Esophagus muscularis mucosa (tissue), 4 donors: ENCODE measurements at regions not wholly inside any gene's neighbourhood (a gene's known extent, or its start where the extent isn't known, plus 50 kb on each side); places are given as distances from the start of the nearest gene placed in this dataset.
A peak's percentile ranks its signal among the peaks of the same experiment; 100 is the strongest.
"Not testable (repeated sequence)": the region's sequence is repeated elsewhere in the genome, so short reads cannot be mapped to it uniquely, and the experiment has no call there.

Source experiments
- DNase-seq: peaks from one replicate; pipeline ENCODE4 v3.0.0-alpha.2; 2017; ENCODE audit errors: extremely low spot score
- H3K27ac ChIP-seq, 4 donors: fragments of 200-600 bp; sonication (generic); replicated peaks in 1 of 4; 1 replicate in 3 of 4; 2 replicates in 1 of 4; pipeline ENCODE4 v1.5.1; 2016 to 2019; ENCODE audit warnings: mild to moderate bottlenecking in 1 of 4
- H3K27me3 ChIP-seq, 4 donors: fragments of 200-600 bp; sonication (generic); one replicate each; pipeline versions ENCODE4 v1.5.1 to v1.6.0; 2016 to 2019
- H3K36me3 ChIP-seq, 4 donors: fragments of 200-600 bp; sonication (generic); one replicate each; pipeline ENCODE4 v1.5.1; 2016 to 2019
- H3K4me1 ChIP-seq, 4 donors: fragments of 200-600 bp; sonication (generic); one replicate each; pipeline ENCODE4 v1.5.1; 2016 to 2019
- H3K4me3 ChIP-seq, 4 donors: fragments of 200-600 bp; sonication (generic); 1 replicate in 2 of 4; 2 replicates in 2 of 4; pipeline ENCODE4 v1.5.1; 2016 to 2019; ENCODE audit warnings: mild to moderate bottlenecking in 4 of 4, moderate library complexity in 1 of 4
- H3K9me3 ChIP-seq, 4 donors: fragments of 200-600 bp; sonication (generic); 1 replicate in 3 of 4; 2 replicates in 1 of 4; pipeline ENCODE4 v1.5.1; 2016 to 2019
- CTCF ChIP-seq, 3 experiments: fragments of 200-600 bp in 2 of 3; fragments of 450-650 bp in 1 of 3; sonication (generic) in 2 of 3; IDR thresholded peaks; one replicate each; pipeline ENCODE4 v1.5.1; 2017 to 2019; ENCODE audit warnings: antibody characterized with exemption in 3 of 3, mild to moderate bottlenecking in 2 of 3, moderate library complexity in 1 of 3
- EP300 ChIP-seq: sonication (generic); formaldehyde crosslinking; IDR thresholded peaks from one replicate; pipeline ENCODE4 v1.6.1; 2017; ENCODE audit warnings: antibody characterized with exemption
- POLR2A ChIP-seq: fragments of 450-650 bp; IDR thresholded peaks from one replicate; pipeline ENCODE4 v1.6.1; 2017; ENCODE audit warnings: antibody characterized with exemption, moderate library complexity, mild to moderate bottlenecking, low read depth
- POLR2AphosphoS5 ChIP-seq, 2 donors: sonication (generic); formaldehyde crosslinking; IDR thresholded peaks; one replicate each; pipeline ENCODE4 v1.6.1; 2017; ENCODE audit warnings: antibody characterized with exemption in 2 of 2
- WGBS: methylation state at CpG from one replicate; pipeline ENCODE4 v1.1.5; 2018; 5-methylcytosine and 5-hydroxymethylcytosine counted together
- intact Hi-C: fragments of 100-400 bp; cut with DNase I; formaldehyde crosslinking; loops from one replicate; pipeline ENCODE4 v1.15.1; 2023

GRCh38 chr1:168405906-168406549 lies 125.4 kb downstream of the TBX19 start:
- no peaks in the 10 kb centered on the region for H3K36me3 ChIP-seq
- DNase-seq: peak; percentile 50
- intact Hi-C loops: no loop called here
- TF ChIP-seq EP300: no peak
- no peak for TF ChIP-seq POLR2AphosphoS5 (IDR thresholded peaks at IDR 0.05)
- TF ChIP-seq POLR2A: no peak
- no peak for TF ChIP-seq CTCF (IDR thresholded peaks at IDR 0.05)
- WGBS: 77% methylated on average over 3 of the region's 3 CpGs
- no peak overlapping the region for H3K4me3 ChIP-seq
- no peak overlapping the region for H3K27ac ChIP-seq
- no peaks in the 10 kb centered on the region for H3K27me3 ChIP-seq
- H3K9me3 ChIP-seq: peaks cover 0 to 3% (median 0%) of the 10 kb centered on the region in 4 donors
- H3K4me1 ChIP-seq: peaks cover 0 to 4% (median 0%) of the 10 kb centered on the region in 4 donors

GRCh38 chr1:168403140-168403539 lies 122.5 kb downstream of the TBX19 start:
- H3K36me3 ChIP-seq: no peaks in the 10 kb centered on the region
- peak; percentile 12 for DNase-seq
- TF ChIP-seq POLR2AphosphoS5 (IDR thresholded peaks at IDR 0.05) (no peak), EP300 (no peak), CTCF (IDR thresholded peaks at IDR 0.05) (no peak), POLR2A (no peak)
- H3K9me3 ChIP-seq: peaks cover 0 to 3% (median 0%) of the 10 kb centered on the region in 4 donors
- no peak overlapping the region for H3K4me3 ChIP-seq
- no peak overlapping the region for H3K27ac ChIP-seq
- H3K4me1 ChIP-seq: peaks cover 0 to 11% (median 8%) of the 10 kb centered on the region in 4 donors
- intact Hi-C loops: no loop called here
- WGBS: 90% methylated on average over 2 of the region's 2 CpGs
- no peaks in the 10 kb centered on the region for H3K27me3 ChIP-seq

GRCh38 chr1:168402466-168402865 lies 121.8 kb downstream of the TBX19 start:
- H3K27ac ChIP-seq, DNase-seq, H3K36me3 ChIP-seq, intact Hi-C loops, H3K4me3 ChIP-seq, H3K27me3 ChIP-seq, H3K9me3 ChIP-seq: not testable (repeated sequence)
- H3K4me1 ChIP-seq: peaks cover 0 to 13% (median 9%) of the 10 kb centered on the region in 4 donors
- WGBS: 76% methylated on average over 3 of the region's 3 CpGs

GRCh38 chr1:168401341-168401740 lies 120.7 kb downstream of the TBX19 start:
- H3K4me1 ChIP-seq: peaks cover 0 to 21% (median 12%) of the 10 kb centered on the region in 4 donors
- H3K27me3 ChIP-seq: no peaks in the 10 kb centered on the region
- no peak overlapping the region for H3K27ac ChIP-seq
- intact Hi-C loops: no loop called here
- no peak overlapping the region for H3K4me3 ChIP-seq
- no peak for DNase-seq
- no peaks in the 10 kb centered on the region for H3K36me3 ChIP-seq
- peaks cover 0 to 3% (median 0%) of the 10 kb centered on the region in 4 donors for H3K9me3 ChIP-seq
- 95% methylated on average over 3 of the region's 3 CpGs for WGBS
- no peak for TF ChIP-seq EP300
- TF ChIP-seq CTCF (IDR thresholded peaks at IDR 0.05): no peak
- TF ChIP-seq POLR2AphosphoS5 (IDR thresholded peaks at IDR 0.05): no peak
- no peak for TF ChIP-seq POLR2A

GRCh38 chr1:168400139-168400538 lies 119.5 kb downstream of the TBX19 start:
- no peak for TF ChIP-seq POLR2AphosphoS5 (IDR thresholded peaks at IDR 0.05)
- Histone ChIP-seq H3K27ac (no peak overlapping the region), H3K4me3 (no peak overlapping the region), H3K27me3 (no peaks in the 10 kb centered on the region), H3K9me3 (no peaks in the 10 kb centered on the region), H3K36me3 (no peaks in the 10 kb centered on the region), H3K4me1 (peaks cover 0 to 17% (median 12%) of the 10 kb centered on the region in 4 donors)
- WGBS: 94% methylated on average over 1 of the region's 1 CpG
- intact Hi-C loops: no loop called here
- peak; percentile 55 for DNase-seq

- TF ChIP-seq EP300 (no peak), POLR2A (no peak), POLR2AphosphoS5 (IDR thresholded peaks at IDR 0.05) (no peak), CTCF (IDR thresholded peaks at IDR 0.05) (no peak)
Observed at GRCh38 chr1:168397806-168398205, 117.1 kb downstream of the TBX19 start.

More at GRCh38 chr1:168397806-168398205, 117.1 kb downstream of the TBX19 start:
- no peaks in the 10 kb centered on the region for H3K36me3 ChIP-seq
- peaks cover 0 to 23% (median 18%) of the 10 kb centered on the region in 4 donors for H3K4me1 ChIP-seq
- intact Hi-C loops: no loop called here
- peak; percentile 7 for DNase-seq
- WGBS: 93% methylated on average over 4 of the region's 4 CpGs
- H3K27ac ChIP-seq: no peak overlapping the region
- H3K9me3 ChIP-seq: no peaks in the 10 kb centered on the region
- H3K27me3 ChIP-seq: no peaks in the 10 kb centered on the region
- H3K4me3 ChIP-seq: no peak overlapping the region
